MCF 10A (cell line): ENCODE measurements at regions not wholly inside any gene's neighbourhood (a gene's known extent, or its start where the extent isn't known, plus 50 kb on each side); places are given as distances from the start of the nearest gene placed in this dataset.

ENCODE experiments used
- BruUV-seq: library from RNA; stranded (reverse); fragments of 400-500 nt; replicated peaks from 2 replicates; lab custom pipeline; 2021; lab: Mats Ljungman, UMichigan
- CTCF ChIA-PET: fragments of 300-600 bp; sonication (Branson Sonifier 250); formaldehyde crosslinking; extraction: SDS; loops from one replicate; lab custom pipeline; 2021; ENCODE audit warnings: antibody characterized with exemption, inconsistent platforms; lab: Yijun Ruan, JAX
- POLR2A ChIA-PET: fragments of 300-600, 350-650 bp; sonication (Branson Sonifier 250); formaldehyde crosslinking; extraction: SDS; loops from one replicate; lab custom pipeline; 2020; ENCODE audit warnings: antibody characterized with exemption, inconsistent platforms; lab: Yijun Ruan, JAX
- DNase-seq: peaks from one replicate; pipeline ENCODE4 v3.0.0-alpha.2; 2018; ENCODE audit not compliant: unreplicated experiment
- H3K27ac Mint-ChIP-seq: one replicate; pipeline ENCODE4 v1.8.0; 2022; ENCODE audit warnings: mild to moderate bottlenecking, low read depth, mixed read lengths; ENCODE audit not compliant: unreplicated experiment
- H3K27me3 Mint-ChIP-seq: one replicate; pipeline ENCODE4 v1.8.0; 2022; ENCODE audit warnings: mixed read lengths; ENCODE audit not compliant: insufficient read depth, unreplicated experiment
- H3K36me3 Mint-ChIP-seq: one replicate; pipeline ENCODE4 v1.8.0; 2022; ENCODE audit warnings: mild to moderate bottlenecking, moderate library complexity, mixed read lengths; ENCODE audit not compliant: insufficient read depth, unreplicated experiment
- H3K4me1 Mint-ChIP-seq: one replicate; pipeline ENCODE4 v1.8.0; 2022; ENCODE audit warnings: mixed read lengths; ENCODE audit not compliant: insufficient read depth, unreplicated experiment
- H3K4me3 Mint-ChIP-seq: one replicate; pipeline ENCODE4 v1.8.0; 2022; ENCODE audit warnings: mild to moderate bottlenecking, moderate library complexity, mixed read lengths; ENCODE audit not compliant: unreplicated experiment
- H3K9me3 Mint-ChIP-seq: one replicate; pipeline ENCODE4 v1.8.0; 2022; ENCODE audit warnings: mixed read lengths; ENCODE audit not compliant: unreplicated experiment
- CTCF ChIP-seq: fragments of 200-600 bp; IDR thresholded peaks from one replicate; pipeline ENCODE4 v1.8.0; 2022; ENCODE audit warnings: antibody characterized with exemption, mild to moderate bottlenecking; ENCODE audit not compliant: unreplicated experiment
- intact Hi-C: fragments of 100-400 bp; cut with micrococcal nuclease; formaldehyde crosslinking; loops from 2 replicates; pipeline ENCODE4 v1.14.1; 2022

- peak; percentile 16 for DNase-seq
- Mint-ChIP-seq H3K27me3 (no peaks in the 10 kb centered on the region), H3K27ac (peak overlapping the region; percentile 63), H3K4me1 (peaks cover 17% of the 10 kb centered on the region), H3K36me3 (no peaks in the 10 kb centered on the region), H3K9me3 (no peaks in the 10 kb centered on the region), H3K4me3 (no peak overlapping the region)
- BruUV-seq = no TSS peak
- POLR2A ChIA-PET = no interaction called here
- CTCF ChIA-PET = no interaction called here
- TF ChIP-seq CTCF = no peak
- intact Hi-C loops = no loop called here
Measured at GRCh38 chr10:83724471-83725241, 414.7 kb upstream of the GHITM start.

GRCh38 chr10:83725567-83725966, 413.7 kb upstream of the GHITM start:
- H3K36me3 Mint-ChIP-seq = no peaks in the 10 kb centered on the region
- no peak overlapping the region for H3K27ac Mint-ChIP-seq
- DNase-seq = peak; percentile 8
- ChIA-PET CTCF (interaction anchor here (0.6 kb wide), 1 partner anchor 11 kb away, joined by 3 read pairs; no protein-coding TSS in a partner anchor), POLR2A (no interaction called here)
- H3K4me1 Mint-ChIP-seq = peaks cover 17% of the 10 kb centered on the region
- no peak overlapping the region for H3K4me3 Mint-ChIP-seq
- no peak for TF ChIP-seq CTCF
- H3K27me3 Mint-ChIP-seq = no peaks in the 10 kb centered on the region
- no peaks in the 10 kb centered on the region for H3K9me3 Mint-ChIP-seq
- intact Hi-C loops = no loop called here
- BruUV-seq = no TSS peak

GRCh38 chr10:83734278-83734677, 405.0 kb upstream of the GHITM start:
- Mint-ChIP-seq H3K27ac (no peak overlapping the region), H3K27me3 (no peaks in the 10 kb centered on the region), H3K36me3 (no peaks in the 10 kb centered on the region), H3K4me3 (no peak overlapping the region), H3K9me3 (peaks cover 22% of the 10 kb centered on the region), H3K4me1 (no peaks in the 10 kb centered on the region)
- no peak for DNase-seq
- ChIA-PET CTCF (no interaction called here), POLR2A (no interaction called here)
- TF ChIP-seq CTCF = no peak
- intact Hi-C loops = no loop called here
- no TSS peak for BruUV-seq

GRCh38 chr10:83736008-83736407, 403.3 kb upstream of the GHITM start:
- TF ChIP-seq CTCF = no peak
- Mint-ChIP-seq H3K4me3 (no peak overlapping the region), H3K27ac (no peak overlapping the region), H3K36me3 (no peaks in the 10 kb centered on the region), H3K27me3 (no peaks in the 10 kb centered on the region), H3K4me1 (no peaks in the 10 kb centered on the region), H3K9me3 (peaks cover 22% of the 10 kb centered on the region)
- POLR2A ChIA-PET = no interaction called here
- no peak for DNase-seq
- intact Hi-C loops = no loop called here
- no TSS peak for BruUV-seq
- CTCF ChIA-PET = no interaction called here
